PC-9 (cell line): ENCODE measurements at regions not wholly inside any gene's neighbourhood (a gene's known extent, or its start where the extent isn't known, plus 50 kb on each side); places are given as distances from the start of the nearest gene placed in this dataset.

ENCODE experiments used
- BruUV-seq: library from RNA; stranded (reverse); fragments of 400-500 nt; replicated peaks from 2 replicates; lab custom pipeline; 2021; lab: Mats Ljungman, UMichigan
- CTCF ChIA-PET: fragments of 300-600 bp; sonication (Branson Sonifier 250); formaldehyde crosslinking; loops from one replicate; lab custom pipeline; 2022; ENCODE audit warnings: antibody characterized with exemption; lab: Charles Lee
- POLR2A ChIA-PET: fragments of 300-600 bp; sonication (Branson Sonifier 250); formaldehyde crosslinking; loops from one replicate; lab custom pipeline; 2022; ENCODE audit warnings: antibody characterized with exemption; ENCODE audit not compliant: unreplicated experiment; lab: Charles Lee
- DNase-seq, 2 experiments: peaks; one replicate each; pipeline versions ENCODE4 v3.0.0 to v3.0.0-alpha.2; 2015 to 2022; ENCODE audit warnings: mixed read lengths in 1 of 2
- H2AFZ ChIP-seq: fragments of 200-600 bp; sonication (generic); 2 replicates; pipeline ENCODE4 v1.8.1; 2017; ENCODE audit warnings: antibody characterized with exemption
- H3F3A ChIP-seq: fragments of 200-600 bp; sonication (generic); 2 replicates; pipeline ENCODE4 v1.8.1; 2017; ENCODE audit warnings: antibody characterized with exemption, mild to moderate bottlenecking, low read depth; ENCODE audit not compliant: insufficient read depth
- H3K27ac ChIP-seq: fragments of 200-600 bp; sonication (generic); 2 replicates; pipeline ENCODE4 v1.6.1; 2016; ENCODE audit warnings: mixed run types
- H3K27me3 ChIP-seq: fragments of 200-600 bp; sonication (generic); 2 replicates; pipeline ENCODE4 v1.6.1; 2016; ENCODE audit warnings: low read depth, mixed run types; ENCODE audit not compliant: insufficient read depth
- H3K36me3 ChIP-seq: fragments of 200-600 bp; sonication (generic); 2 replicates; pipeline ENCODE4 v1.6.1; 2016; ENCODE audit warnings: low read depth, mixed run types
- H3K4me1 ChIP-seq: fragments of 200-600 bp; sonication (generic); replicated peaks from 2 replicates; pipeline ENCODE4 v1.6.1; 2016; ENCODE audit warnings: mixed run types; ENCODE audit not compliant: insufficient read depth
- H3K4me2 ChIP-seq: fragments of 200-600 bp; sonication (generic); 2 replicates; pipeline ENCODE4 v1.6.1; 2017; ENCODE audit warnings: mixed run types
- H3K4me3 ChIP-seq: fragments of 200-600 bp; sonication (generic); 2 replicates; pipeline ENCODE4 v1.6.1; 2016; ENCODE audit warnings: mixed run types
- H3K79me2 ChIP-seq: fragments of 200-600 bp; sonication (generic); 2 replicates; pipeline ENCODE4 v1.6.1; 2017; ENCODE audit warnings: low read depth, mixed run types
- H3K9me2 ChIP-seq: fragments of 200-600 bp; sonication (generic); 2 replicates; pipeline ENCODE4 v1.8.1; 2017; ENCODE audit warnings: mild to moderate bottlenecking; ENCODE audit not compliant: insufficient read depth
- H3K9me3 ChIP-seq: fragments of 200-600 bp; sonication (generic); 2 replicates; pipeline ENCODE4 v1.8.1; 2016; ENCODE audit warnings: low read depth; ENCODE audit not compliant: insufficient read depth
- H4K20me1 ChIP-seq: fragments of 200-600 bp; sonication (generic); 2 replicates; pipeline ENCODE4 v1.8.1; 2017; ENCODE audit not compliant: insufficient read depth
- EZH2 ChIP-seq: fragments of 200-600 bp; sonication (generic); IDR thresholded peaks from 2 replicates; pipeline ENCODE4 v1.8.0; 2017; ENCODE audit warnings: antibody characterized with exemption, low read depth
- intact Hi-C: fragments of 100-400 bp; cut with micrococcal nuclease; formaldehyde crosslinking; loops from one replicate; pipeline ENCODE4 v1.10.0; 2022; ENCODE audit not compliant: unreplicated experiment
- TF ChIP-seq, protein P1 (sequence below): fragments of 200-600 bp; sonication (generic); conservative IDR thresholded peaks from 2 replicates; pipeline ENCODE4 v1.6.1; 2017; ENCODE audit warnings: mixed run types, antibody characterized with exemption, mild to moderate bottlenecking, moderate library complexity

DNA sequence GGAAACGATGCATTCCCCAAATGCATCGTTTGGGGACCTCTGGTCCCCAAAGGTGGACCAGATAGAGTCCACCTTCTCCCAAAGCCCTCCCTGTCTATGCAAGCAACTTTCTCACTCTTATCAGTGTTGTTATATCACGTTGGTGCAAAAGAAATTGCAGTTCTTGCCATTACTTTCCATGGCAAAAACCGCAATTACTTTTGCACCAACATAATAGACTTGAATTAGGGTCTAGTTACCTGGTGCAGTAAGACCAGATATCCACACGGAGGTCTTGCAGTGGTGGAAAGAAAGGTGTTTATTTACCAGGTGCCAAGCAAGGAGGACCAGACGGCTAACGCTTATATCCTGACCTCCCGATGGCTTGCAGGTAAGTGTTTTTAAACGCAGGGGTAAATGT lies 129.0 kb downstream of the MIAT start:
- no TSS peak for BruUV-seq
- no peaks in the 10 kb centered on the region for H3F3A ChIP-seq
- H3K36me3 ChIP-seq, result no peaks in the 10 kb centered on the region
- no peaks in the 10 kb centered on the region for H4K20me1 ChIP-seq
- H3K27ac ChIP-seq, result no peak overlapping the region
- H3K4me2 ChIP-seq, result no peak overlapping the region
- POLR2A ChIA-PET, result no interaction called here
- TF ChIP-seq, protein P1, sequence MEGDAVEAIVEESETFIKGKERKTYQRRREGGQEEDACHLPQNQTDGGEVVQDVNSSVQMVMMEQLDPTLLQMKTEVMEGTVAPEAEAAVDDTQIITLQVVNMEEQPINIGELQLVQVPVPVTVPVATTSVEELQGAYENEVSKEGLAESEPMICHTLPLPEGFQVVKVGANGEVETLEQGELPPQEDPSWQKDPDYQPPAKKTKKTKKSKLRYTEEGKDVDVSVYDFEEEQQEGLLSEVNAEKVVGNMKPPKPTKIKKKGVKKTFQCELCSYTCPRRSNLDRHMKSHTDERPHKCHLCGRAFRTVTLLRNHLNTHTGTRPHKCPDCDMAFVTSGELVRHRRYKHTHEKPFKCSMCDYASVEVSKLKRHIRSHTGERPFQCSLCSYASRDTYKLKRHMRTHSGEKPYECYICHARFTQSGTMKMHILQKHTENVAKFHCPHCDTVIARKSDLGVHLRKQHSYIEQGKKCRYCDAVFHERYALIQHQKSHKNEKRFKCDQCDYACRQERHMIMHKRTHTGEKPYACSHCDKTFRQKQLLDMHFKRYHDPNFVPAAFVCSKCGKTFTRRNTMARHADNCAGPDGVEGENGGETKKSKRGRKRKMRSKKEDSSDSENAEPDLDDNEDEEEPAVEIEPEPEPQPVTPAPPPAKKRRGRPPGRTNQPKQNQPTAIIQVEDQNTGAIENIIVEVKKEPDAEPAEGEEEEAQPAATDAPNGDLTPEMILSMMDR, result no peak
- no peak for TF ChIP-seq EZH2
- no peaks in the 10 kb centered on the region for H3K27me3 ChIP-seq
- intact Hi-C loops, result no loop called here
- no peak overlapping the region for H3K4me3 ChIP-seq
- DNase-seq, result no peak
- H3K9me3 ChIP-seq, result no peaks in the 10 kb centered on the region
- H3K9me2 ChIP-seq, result no peaks in the 10 kb centered on the region
- H3K4me1 ChIP-seq, result no peaks in the 10 kb centered on the region
- H2AFZ ChIP-seq, result no peak overlapping the region
- H3K79me2 ChIP-seq, result no peaks in the 10 kb centered on the region
- CTCF ChIA-PET, result no interaction called here

DNA sequence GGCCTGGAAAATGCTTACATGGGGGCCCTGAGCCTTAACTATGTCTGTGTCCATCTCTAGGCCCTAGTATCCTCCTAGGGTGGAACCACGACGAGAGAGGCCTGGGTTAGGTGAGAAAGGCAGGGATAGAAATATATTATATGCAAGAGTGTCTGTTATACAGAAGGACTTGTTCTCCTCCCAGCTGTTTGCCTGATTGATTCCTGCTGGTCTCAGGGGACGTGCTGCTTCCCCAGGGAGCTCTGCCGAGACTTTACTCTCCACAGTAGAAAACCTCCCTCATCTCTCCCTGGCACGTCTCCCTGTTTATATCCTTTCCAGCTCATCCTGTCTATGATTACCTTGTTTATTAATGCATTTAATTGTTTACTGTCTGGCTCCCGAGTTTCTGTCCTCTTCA lies 132.6 kb downstream of the MIAT start:
- Histone ChIP-seq H3K4me2 (no peak overlapping the region), H3K36me3 (no peaks in the 10 kb centered on the region), H4K20me1 (no peaks in the 10 kb centered on the region), H3K4me3 (no peak overlapping the region), H2AFZ (no peak overlapping the region), H3K9me2 (no peaks in the 10 kb centered on the region), H3F3A (no peaks in the 10 kb centered on the region), H3K9me3 (no peaks in the 10 kb centered on the region), H3K79me2 (no peaks in the 10 kb centered on the region), H3K27ac (no peak overlapping the region), H3K27me3 (no peaks in the 10 kb centered on the region), H3K4me1 (no peaks in the 10 kb centered on the region)
- ChIA-PET POLR2A (no interaction called here), CTCF (no interaction called here)
- no peak for TF ChIP-seq EZH2
- no peak for DNase-seq
- intact Hi-C loops, result no loop called here
- BruUV-seq, result no TSS peak

DNA sequence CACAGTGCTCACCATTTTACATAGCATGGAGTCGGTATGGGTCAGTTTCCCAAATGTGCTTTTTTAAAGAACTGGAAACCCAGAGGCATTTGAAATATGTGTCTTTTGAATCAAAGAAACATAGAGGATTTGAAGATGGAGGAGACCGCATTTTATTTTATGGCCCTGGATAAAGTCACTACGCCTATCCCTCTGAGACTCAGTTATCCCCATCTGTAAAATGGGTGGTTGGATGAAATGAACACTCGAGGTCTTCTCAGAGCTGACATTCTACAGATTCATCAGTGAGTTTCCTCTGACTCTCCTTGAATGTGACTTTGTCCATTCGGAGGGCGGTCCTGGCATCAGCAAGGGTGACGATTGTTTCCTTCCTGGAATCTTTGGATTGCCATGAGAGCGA lies 135.1 kb downstream of the MIAT start:
- Histone ChIP-seq H3K36me3 (no peaks in the 10 kb centered on the region), H3K27me3 (no peaks in the 10 kb centered on the region), H3K79me2 (no peaks in the 10 kb centered on the region), H2AFZ (no peak overlapping the region), H3F3A (no peaks in the 10 kb centered on the region), H3K27ac (no peak overlapping the region), H4K20me1 (no peaks in the 10 kb centered on the region), H3K4me2 (no peak overlapping the region), H3K4me3 (no peak overlapping the region), H3K9me2 (no peaks in the 10 kb centered on the region), H3K9me3 (no peaks in the 10 kb centered on the region), H3K4me1 (no peaks in the 10 kb centered on the region)
- intact Hi-C loops, result no loop called here
- ChIA-PET POLR2A (no interaction called here), CTCF (no interaction called here)
- BruUV-seq, result no TSS peak
- TF ChIP-seq, protein P1, result no peak
- TF ChIP-seq EZH2, result no peak
- no peak for DNase-seq

DNA sequence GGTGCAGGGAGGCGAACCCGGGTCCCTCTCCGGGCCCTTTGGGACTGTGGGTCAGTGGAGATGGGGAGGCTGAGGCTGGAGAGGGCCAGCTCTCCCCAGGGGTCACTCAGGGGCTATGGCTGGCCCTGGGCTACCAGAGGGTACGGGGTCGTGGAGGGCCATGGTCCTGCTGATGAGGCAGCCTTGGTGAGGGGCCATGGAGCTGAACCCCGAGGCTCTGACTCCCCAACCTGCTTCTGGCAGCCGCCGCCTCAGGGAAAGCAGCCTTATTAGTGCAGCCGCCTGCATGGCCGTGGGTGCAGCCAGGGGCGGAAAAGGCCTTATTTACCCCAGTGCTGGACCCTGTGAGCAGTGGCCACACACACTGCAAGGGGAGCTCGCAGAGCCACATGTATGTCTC lies 139.4 kb downstream of the MIAT start:
- H3F3A ChIP-seq, result no peaks in the 10 kb centered on the region
- TF ChIP-seq, protein P1, result no peak
- no peak for TF ChIP-seq EZH2
- H3K9me2 ChIP-seq, result no peaks in the 10 kb centered on the region
- no TSS peak for BruUV-seq
- no peak for DNase-seq
- no peaks in the 10 kb centered on the region for H3K27me3 ChIP-seq
- intact Hi-C loops, result no loop called here
- no peak overlapping the region for H3K4me2 ChIP-seq
- H2AFZ ChIP-seq, result no peak overlapping the region
- no peak overlapping the region for H3K27ac ChIP-seq
- no peaks in the 10 kb centered on the region for H3K9me3 ChIP-seq
- no peaks in the 10 kb centered on the region for H3K79me2 ChIP-seq
- H3K4me1 ChIP-seq, result no peaks in the 10 kb centered on the region
- ChIA-PET CTCF (no interaction called here), POLR2A (no interaction called here)
- H4K20me1 ChIP-seq, result no peaks in the 10 kb centered on the region
- H3K4me3 ChIP-seq, result no peak overlapping the region
- H3K36me3 ChIP-seq, result no peaks in the 10 kb centered on the region
